ENCODE measurements at regions not wholly inside any gene's neighbourhood (a gene's known extent, or its start where the extent isn't known, plus 50 kb on each side); places are given as distances from the start of the nearest gene placed in this dataset.

- TF ChIP-seq TAF1 (IDR thresholded peaks at IDR 0.05; ENCODE audit: low read depth) (no peak), USF1 (IDR thresholded peaks at IDR 0.05) (no peak), REST (IDR thresholded peaks at IDR 0.05; ENCODE audit: low read depth) (no peak), TEAD4 (IDR thresholded peaks at IDR 0.05) (no peak), MAX (IDR thresholded peaks at IDR 0.05) (no peak), RAD21 (IDR thresholded peaks at IDR 0.05; ENCODE audit: low read depth) (no peak), EP300 (IDR thresholded peaks at IDR 0.05; ENCODE audit: borderline replicate concordance) (no peak)
Measured at GRCh38 chrX:134184936-134185335, 52.0 kb upstream of the CCDC160 start.

- TF ChIP-seq EGR1 (IDR thresholded peaks at IDR 0.05) (no peak), NFIC (IDR thresholded peaks at IDR 0.05) (no peak), REST (IDR thresholded peaks at IDR 0.05; ENCODE audit: low read depth) (no peak), RAD21 (IDR thresholded peaks at IDR 0.05; ENCODE audit: low read depth) (no peak), EP300 (IDR thresholded peaks at IDR 0.05; ENCODE audit: borderline replicate concordance) (no peak), TEAD4 (IDR thresholded peaks at IDR 0.05) (no peak), CEBPB (IDR thresholded peaks at IDR 0.05) (no peak), USF1 (IDR thresholded peaks at IDR 0.05) (no peak), TAF1 (IDR thresholded peaks at IDR 0.05; ENCODE audit: low read depth) (no peak), ZBTB7A (IDR thresholded peaks at IDR 0.05; ENCODE audit: low read depth) (no peak), YY1 (IDR thresholded peaks at IDR 0.05; ENCODE audit: low read depth) (no peak), CREB1 (IDR thresholded peaks at IDR 0.05; ENCODE audit: low read depth) (no peak), MAX (IDR thresholded peaks at IDR 0.05) (no peak), FOXM1 (IDR thresholded peaks at IDR 0.05; ENCODE audit: borderline replicate concordance, low read depth) (no peak)
Measured at GRCh38 chrX:134186362-134187121, 50.4 kb upstream of the CCDC160 start.
